GM06990 (cell line): ENCODE measurements at regions not wholly inside any gene's neighbourhood (a gene's known extent, or its start where the extent isn't known, plus 50 kb on each side); places are given as distances from the start of the nearest gene placed in this dataset.

Source experiments
- DNase-seq: peaks from one replicate; pipeline ENCODE4 v3.0.0-alpha.2; 2011; ENCODE audit not compliant: insufficient read length; ENCODE audit errors: extremely low read depth
- H3K27me3 ChIP-seq: replicated peaks from 2 replicates; pipeline ENCODE4 v1.6.0; 2011; ENCODE audit warnings: low read length; ENCODE audit not compliant: control insufficient read depth, insufficient read depth
- H3K36me3 ChIP-seq: 2 replicates; pipeline ENCODE4 v1.5.1; 2011; ENCODE audit warnings: low read length; ENCODE audit not compliant: control insufficient read depth, insufficient read depth
- H3K4me3 ChIP-seq: replicated peaks from 2 replicates; pipeline ENCODE4 v1.5.1; 2011; ENCODE audit warnings: low read depth, mild to moderate bottlenecking, control low read depth, low read length
- CTCF ChIP-seq: IDR thresholded peaks from 2 replicates; pipeline ENCODE4 v1.5.1; 2011; ENCODE audit warnings: low read length, control low read depth, mild to moderate bottlenecking, inconsistent platforms; ENCODE audit not compliant: insufficient read depth, poor library complexity, severe bottlenecking

GRCh38 chr22:40120848-40121247 lies 56.9 kb upstream of the TNRC6B start:
- no peak for TF ChIP-seq CTCF
- Histone ChIP-seq H3K27me3 (no peaks in the 10 kb centered on the region), H3K36me3 (no peaks in the 10 kb centered on the region), H3K4me3 (no peak overlapping the region)
- DNase-seq = no peak

- no peaks in the 10 kb centered on the region for H3K36me3 ChIP-seq
- no peak for TF ChIP-seq CTCF
Measured at GRCh38 chr22:40121461-40121860, 56.3 kb upstream of the TNRC6B start.

GRCh38 chr22:40122792-40123191 lies 54.9 kb upstream of the TNRC6B start:
- no peak for DNase-seq
- no peak overlapping the region for H3K4me3 ChIP-seq
- no peak for TF ChIP-seq CTCF
- no peaks in the 10 kb centered on the region for H3K36me3 ChIP-seq
- H3K27me3 ChIP-seq = no peaks in the 10 kb centered on the region

More at GRCh38 chr22:40121461-40121860, 56.3 kb upstream of the TNRC6B start:
- no peak overlapping the region for H3K4me3 ChIP-seq
- no peak for DNase-seq
- H3K27me3 ChIP-seq = no peaks in the 10 kb centered on the region

GRCh38 chr22:40123387-40123786 lies 54.3 kb upstream of the TNRC6B start:
- DNase-seq = no peak
- TF ChIP-seq CTCF = no peak
- Histone ChIP-seq H3K4me3 (no peak overlapping the region), H3K27me3 (no peaks in the 10 kb centered on the region), H3K36me3 (no peaks in the 10 kb centered on the region)
